Pancreas (tissue), 10 donors: ENCODE measurements at regions not wholly inside any gene's neighbourhood (a gene's known extent, or its start where the extent isn't known, plus 50 kb on each side); places are given as distances from the start of the nearest gene placed in this dataset.

ENCODE experiments used
- ATAC-seq, 4 donors: fragments of 200-7000 bp; cut with Tn5 transposase; one replicate each; pipeline versions ENCODE4 v1.8.0 to v1.9.1; 2020; ENCODE audit warnings: mild to moderate bottlenecking in 4 of 4, moderate library complexity in 4 of 4
- DNase-seq, 6 donors: peaks; one replicate each; pipeline ENCODE4 v3.0.0-alpha.2; 2020
- FAIRE-seq: peaks from 2 replicates; lab custom pipeline; 2012; peaks lifted over from hg19 to GRCh38; lab: Jason Lieb, UNC
- H3K27ac ChIP-seq, 4 donors: fragments of 200-600 bp; sonication (generic); 1 replicate in 3 of 4; 2 replicates in 1 of 4; pipeline versions ENCODE4 v1.5.0 to v1.8.0; 2020
- H3K27me3 ChIP-seq, 4 donors: fragments of 200-600 bp; one replicate each; pipeline ENCODE4 v1.8.0; 2021
- H3K36me3 ChIP-seq, 3 donors: fragments of 200-600 bp; sonication (generic) in 1 of 3; one replicate each; pipeline versions ENCODE4 v1.5.0 to v1.8.0; 2020 to 2021
- H3K4me1 ChIP-seq, 3 donors: fragments of 200-600 bp; one replicate each; pipeline ENCODE4 v1.8.0; 2021
- H3K4me3 ChIP-seq, 4 donors: fragments of 200-600 bp; sonication (generic) in 2 of 4; one replicate each; pipeline versions ENCODE4 v1.5.0 to v1.8.0; 2020 to 2021
- H3K9me3 ChIP-seq, 4 donors: fragments of 200-600 bp; one replicate each; pipeline ENCODE4 v1.8.0; 2021
- CTCF ChIP-seq, 4 donors: fragments of 200-600 bp; sonication (generic) in 3 of 4; IDR thresholded peaks; one replicate each; pipeline versions ENCODE4 v1.5.0 to v1.8.0; 2021; ENCODE audit warnings: antibody characterized with exemption in 4 of 4
- WGBS, 2 donors: extraction: QIAGEN DNeasy Blood & Tissue Kit; methylation state at CpG; one replicate each; pipeline ENCODE4 v1.1.7; 2013; 5-methylcytosine and 5-hydroxymethylcytosine counted together
- intact Hi-C, 3 donors: fragments of 100-400 bp; cut with DNase I; formaldehyde crosslinking; loops; one replicate each; pipeline versions ENCODE4 v1.11.1 to v1.14.2; 2022
- donor health status: healthy with polysubstance abuse.
- donor health status: DM: no; HTN: no; CAD: no; lungs with moderate emphysema.
- donor health status: DM: no; HTN: no; CAD: no.
- donor health status: control.
- donor health status: control.
- donor health status: Bipolar disorder and iron deficiency.
- donor health status: DM: yes; HTN: yes; CAD: no.
- donor health status: DM: no; HTN: no; CAD: no.
- donor health status: DM: no; HTN: no; CAD: no.
- donor health status: DM: yes; HTN: yes; CAD: no.

GRCh38 chr5:136836093-136836492 lies 470.7 kb upstream of the TRPC7 start:
- no peak for ATAC-seq
- TF ChIP-seq CTCF (IDR thresholded peaks at IDR 0.05) = no peak
- Histone ChIP-seq H3K9me3 (no peaks in the 10 kb centered on the region), H3K4me1 (no peaks in the 10 kb centered on the region), H3K36me3 (no peaks in the 10 kb centered on the region), H3K27me3 (peaks cover 0 to 5% (median 0%) of the 10 kb centered on the region in 4 donors), H3K4me3 (no peak overlapping the region), H3K27ac (no peak overlapping the region)
- FAIRE-seq = no peak
- DNase-seq = no peak
- intact Hi-C loops = no loop called here
- WGBS, 2 donors = 60 to 69% methylated on average over 1 of the region's 1 CpG

- Histone ChIP-seq H3K4me1 (no peaks in the 10 kb centered on the region), H3K4me3 (no peak overlapping the region), H3K27ac (no peak overlapping the region), H3K36me3 (no peaks in the 10 kb centered on the region), H3K27me3 (no peaks in the 10 kb centered on the region), H3K9me3 (no peaks in the 10 kb centered on the region)
- TF ChIP-seq CTCF (IDR thresholded peaks at IDR 0.05) = no peak
- DNase-seq = no peak
- ATAC-seq = no peak
- FAIRE-seq = no peak
- WGBS, 2 donors = 88 to 90% methylated on average over 1 of the region's 1 CpG
- intact Hi-C loops = no loop called here
These were observed 455.5 kb upstream of the TRPC7 start for GRCh38 chr5:136820848-136821247.

- 86 to 96% methylated on average over 1 of the region's 1 CpG for whole genome bisulfite sequencing, 2 donors
These were observed 454.4 kb upstream of the TRPC7 start for GRCh38 chr5:136819526-136820302.

GRCh38 chr5:136816327-136816726 lies 451.0 kb upstream of the TRPC7 start:
- no peak for DNase-seq
- intact Hi-C loops = no loop called here
- no peak for ATAC-seq
- 88 to 90% methylated on average over 2 of the region's 2 CpGs for WGBS, 2 donors
- Histone ChIP-seq H3K4me1 (no peaks in the 10 kb centered on the region), H3K36me3 (no peaks in the 10 kb centered on the region), H3K27me3 (no peaks in the 10 kb centered on the region), H3K27ac (no peak overlapping the region), H3K4me3 (no peak overlapping the region), H3K9me3 (no peaks in the 10 kb centered on the region)
- TF ChIP-seq CTCF (IDR thresholded peaks at IDR 0.05) = no peak
- no peak for FAIRE-seq

More at GRCh38 chr5:136819526-136820302, 454.4 kb upstream of the TRPC7 start:
- no peak for TF ChIP-seq CTCF (IDR thresholded peaks at IDR 0.05)
- no peak overlapping the region for H3K4me3 ChIP-seq
- intact Hi-C loops = no loop called here
- no peak for FAIRE-seq
- no peak for ATAC-seq
- no peak overlapping the region for H3K27ac ChIP-seq
- H3K9me3 ChIP-seq = no peaks in the 10 kb centered on the region
- no peak for DNase-seq
- H3K36me3 ChIP-seq = no peaks in the 10 kb centered on the region
- no peaks in the 10 kb centered on the region for H3K27me3 ChIP-seq
- no peaks in the 10 kb centered on the region for H3K4me1 ChIP-seq
